BJ (cell line): ENCODE measurements at regions not wholly inside any gene's neighbourhood (a gene's known extent, or its start where the extent isn't known, plus 50 kb on each side); places are given as distances from the start of the nearest gene placed in this dataset.

Source experiments
- CTCF ChIA-PET: fragments of 350-600 bp; formaldehyde crosslinking; extraction: SDS; loops from one replicate; lab custom pipeline; 2021; ENCODE audit warnings: antibody characterized with exemption, inconsistent platforms; lab: Yijun Ruan, JAX
- POLR2A ChIA-PET: fragments of 300-600 bp; sonication (Branson Sonifier 250); formaldehyde crosslinking; extraction: SDS; loops from one replicate; lab custom pipeline; 2021; ENCODE audit warnings: antibody characterized with exemption; lab: Charles Lee
- DNase-seq: peaks from one replicate; pipeline ENCODE4 v3.0.0-alpha.2; 2011; ENCODE audit warnings: low read depth
- H3K27me3 ChIP-seq: 2 replicates; pipeline ENCODE4 v1.6.0; 2011; ENCODE audit warnings: low read length; ENCODE audit not compliant: control insufficient read depth, insufficient read depth
- H3K36me3 ChIP-seq: 2 replicates; pipeline ENCODE4 v1.5.1; 2011; ENCODE audit warnings: low read length; ENCODE audit not compliant: control insufficient read depth, insufficient read depth
- H3K4me3 ChIP-seq: 2 replicates; pipeline ENCODE4 v1.5.1; 2011; ENCODE audit warnings: low read depth, mild to moderate bottlenecking, control low read depth, low read length
- CTCF ChIP-seq: IDR thresholded peaks from 2 replicates; pipeline ENCODE4 v1.5.1; 2011; ENCODE audit warnings: low read depth, mild to moderate bottlenecking, control low read depth, inconsistent platforms, low read length, moderate library complexity; ENCODE audit not compliant: insufficient read depth

GRCh38 chr2:82657106-82657505 lies 1802.0 kb downstream of the SUCLG1 start:
- DNase-seq, result no peak
- Histone ChIP-seq H3K4me3 (no peak overlapping the region), H3K36me3 (no peaks in the 10 kb centered on the region), H3K27me3 (no peaks in the 10 kb centered on the region)
- POLR2A ChIA-PET, result no interaction called here
- no peak for TF ChIP-seq CTCF
- CTCF ChIA-PET, result no interaction called here

GRCh38 chr2:82656420-82656819 lies 1802.7 kb downstream of the SUCLG1 start:
- CTCF ChIA-PET, result no interaction called here
- no peak overlapping the region for H3K4me3 ChIP-seq

GRCh38 chr2:82652117-82652516 lies 1807.0 kb downstream of the SUCLG1 start:
- Histone ChIP-seq H3K36me3 (no peaks in the 10 kb centered on the region), H3K27me3 (no peaks in the 10 kb centered on the region), H3K4me3 (no peak overlapping the region)
- no peak for DNase-seq
- ChIA-PET CTCF (no interaction called here), POLR2A (no interaction called here)
- TF ChIP-seq CTCF, result no peak

More at GRCh38 chr2:82656420-82656819, 1802.7 kb downstream of the SUCLG1 start:
- POLR2A ChIA-PET, result no interaction called here
- no peak for DNase-seq
- no peak for TF ChIP-seq CTCF
- Histone ChIP-seq H3K36me3 (no peaks in the 10 kb centered on the region), H3K27me3 (no peaks in the 10 kb centered on the region)

- ChIA-PET CTCF (no interaction called here), POLR2A (no interaction called here)
- Histone ChIP-seq H3K36me3 (no peaks in the 10 kb centered on the region), H3K27me3 (no peaks in the 10 kb centered on the region), H3K4me3 (no peak overlapping the region)
- no peak for TF ChIP-seq CTCF
- DNase-seq, result no peak
Measured at GRCh38 chr2:82650038-82650437, 1809.0 kb downstream of the SUCLG1 start.

GRCh38 chr2:82641598-82642180 lies 1817.4 kb downstream of the SUCLG1 start:
- ChIA-PET POLR2A (no interaction called here), CTCF (no interaction called here)
- Histone ChIP-seq H3K4me3 (no peak overlapping the region), H3K36me3 (no peaks in the 10 kb centered on the region), H3K27me3 (no peaks in the 10 kb centered on the region)
- DNase-seq, result no peak
- no peak for TF ChIP-seq CTCF
